Hepatocyte (in vitro differentiated cells): ENCODE measurements at regions not wholly inside any gene's neighbourhood (a gene's known extent, or its start where the extent isn't known, plus 50 kb on each side); places are given as distances from the start of the nearest gene placed in this dataset.

Source experiments
- DNase-seq: peaks from one replicate; pipeline ENCODE4 v3.0.0-alpha.2; 2016; ENCODE audit warnings: low spot score
- H2AFZ ChIP-seq: fragments of 200-600 bp; sonication (generic); 2 replicates; pipeline ENCODE4 v1.6.0; 2016; ENCODE audit warnings: antibody characterized with exemption, mild to moderate bottlenecking
- H3K27ac ChIP-seq: fragments of 200-600 bp; sonication (generic); 2 replicates; pipeline ENCODE4 v1.5.1; 2016; ENCODE audit warnings: mild to moderate bottlenecking
- H3K27me3 ChIP-seq: fragments of 200-600 bp; sonication (generic); 2 replicates; pipeline ENCODE4 v1.6.1; 2016
- H3K36me3 ChIP-seq: fragments of 200-600 bp; sonication (generic); replicated peaks from 2 replicates; pipeline ENCODE4 v1.5.1; 2016; ENCODE audit warnings: low read depth; ENCODE audit not compliant: insufficient read depth
- H3K4me1 ChIP-seq: fragments of 200-600 bp; sonication (generic); 2 replicates; pipeline ENCODE4 v1.5.1; 2016; ENCODE audit warnings: mild to moderate bottlenecking, moderate library complexity; ENCODE audit not compliant: insufficient read depth
- H3K4me2 ChIP-seq: fragments of 200-600 bp; sonication (generic); 2 replicates; pipeline ENCODE4 v1.6.0; 2016
- H3K4me3 ChIP-seq: fragments of 200-600 bp; sonication (generic); 2 replicates; pipeline ENCODE4 v1.5.1; 2016; ENCODE audit warnings: mild to moderate bottlenecking
- H3K79me2 ChIP-seq: fragments of 200-600 bp; sonication (generic); 2 replicates; pipeline ENCODE4 v1.6.0; 2017; ENCODE audit warnings: mild to moderate bottlenecking
- H3K9me2 ChIP-seq: fragments of 200-600 bp; sonication (generic); replicated peaks from 2 replicates; pipeline ENCODE4 v1.6.0; 2017; ENCODE audit warnings: mild to moderate bottlenecking; ENCODE audit not compliant: insufficient read depth
- H3K9me3 ChIP-seq: fragments of 200-600 bp; sonication (generic); 2 replicates; pipeline ENCODE4 v1.5.1; 2016; ENCODE audit warnings: low read depth, mild to moderate bottlenecking
- H4K20me1 ChIP-seq: fragments of 200-600 bp; sonication (generic); 2 replicates; pipeline ENCODE4 v1.6.0; 2016; ENCODE audit warnings: mild to moderate bottlenecking; ENCODE audit not compliant: insufficient read depth, poor library complexity, severe bottlenecking
- EZH2 ChIP-seq: fragments of 200-600 bp; sonication (generic); IDR thresholded peaks from 2 replicates; pipeline ENCODE4 v1.6.1; 2016; ENCODE audit warnings: antibody characterized with exemption, mild to moderate bottlenecking, borderline replicate concordance
- EZH2phosphoT487 ChIP-seq: fragments of 200-600 bp; sonication (generic); IDR thresholded peaks from one replicate; pipeline ENCODE4 v1.6.1; 2018; ENCODE audit warnings: antibody characterized with exemption, mild to moderate bottlenecking, low read depth, moderate library complexity; ENCODE audit not compliant: unreplicated experiment, severe bottlenecking
- WGBS: methylation state at CpG from one replicate; pipeline ENCODE4 v1.1.6; 2016; ENCODE audit warnings: low lambda C conversion rate; ENCODE audit errors: missing lambda C conversion rate; 5-methylcytosine and 5-hydroxymethylcytosine counted together
- TF ChIP-seq, protein P1 (sequence below): fragments of 200-600 bp; sonication (generic); IDR thresholded peaks from 2 replicates; pipeline ENCODE4 v1.5.1; 2016; ENCODE audit warnings: antibody characterized with exemption, mild to moderate bottlenecking; ENCODE audit not compliant: poor library complexity

DNA sequence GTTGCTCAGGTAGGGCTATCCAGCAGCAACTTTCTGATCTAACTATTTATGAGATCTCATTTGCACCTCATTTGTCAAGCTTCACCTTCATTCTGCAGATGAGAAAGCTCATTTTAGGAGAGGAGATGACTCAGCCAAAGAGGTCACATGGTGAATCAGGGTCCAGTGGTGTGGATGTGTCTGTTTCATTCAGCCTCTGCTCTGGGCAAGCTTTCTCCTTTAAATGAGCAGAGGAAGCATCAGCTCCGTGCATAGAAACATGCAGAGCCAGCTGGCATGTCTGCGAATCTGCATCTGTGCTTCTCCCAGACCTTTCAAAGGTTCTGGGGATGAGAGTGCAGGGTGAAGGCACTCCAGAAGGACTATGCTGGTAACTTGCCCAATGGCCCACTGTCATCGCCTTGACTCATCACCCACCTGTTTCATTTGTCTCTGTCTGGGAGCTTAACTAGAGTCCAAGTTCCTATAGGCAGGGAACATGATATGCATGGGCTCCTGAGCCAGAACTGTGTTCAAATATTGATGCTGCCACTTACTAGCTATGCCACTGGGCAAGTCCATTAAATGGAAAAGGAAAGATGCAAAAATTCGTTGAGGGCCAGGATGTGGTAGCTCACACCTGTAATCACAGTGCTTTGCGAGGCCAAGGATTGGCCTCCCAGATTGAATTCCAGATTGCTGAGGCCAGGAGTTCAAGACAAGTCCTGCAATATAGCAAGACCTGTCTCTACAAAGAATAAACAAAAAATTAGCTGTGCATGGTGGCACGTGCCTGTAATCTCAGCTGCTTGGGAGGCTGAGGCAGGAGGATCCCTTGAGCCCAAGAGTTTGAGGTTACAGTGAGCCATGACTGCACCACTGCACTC, 67.1 kb upstream of the NLK start:
- no peaks in the 10 kb centered on the region for H3K27me3 ChIP-seq
- no peak overlapping the region for H2AFZ ChIP-seq
- H3K4me3 ChIP-seq, result no peak overlapping the region
- H3K36me3 ChIP-seq, result no peaks in the 10 kb centered on the region
- H3K4me2 ChIP-seq, result no peak overlapping the region
- TF ChIP-seq EZH2 (no peak), EZH2phosphoT487 (no peak)
- TF ChIP-seq, protein P1, sequence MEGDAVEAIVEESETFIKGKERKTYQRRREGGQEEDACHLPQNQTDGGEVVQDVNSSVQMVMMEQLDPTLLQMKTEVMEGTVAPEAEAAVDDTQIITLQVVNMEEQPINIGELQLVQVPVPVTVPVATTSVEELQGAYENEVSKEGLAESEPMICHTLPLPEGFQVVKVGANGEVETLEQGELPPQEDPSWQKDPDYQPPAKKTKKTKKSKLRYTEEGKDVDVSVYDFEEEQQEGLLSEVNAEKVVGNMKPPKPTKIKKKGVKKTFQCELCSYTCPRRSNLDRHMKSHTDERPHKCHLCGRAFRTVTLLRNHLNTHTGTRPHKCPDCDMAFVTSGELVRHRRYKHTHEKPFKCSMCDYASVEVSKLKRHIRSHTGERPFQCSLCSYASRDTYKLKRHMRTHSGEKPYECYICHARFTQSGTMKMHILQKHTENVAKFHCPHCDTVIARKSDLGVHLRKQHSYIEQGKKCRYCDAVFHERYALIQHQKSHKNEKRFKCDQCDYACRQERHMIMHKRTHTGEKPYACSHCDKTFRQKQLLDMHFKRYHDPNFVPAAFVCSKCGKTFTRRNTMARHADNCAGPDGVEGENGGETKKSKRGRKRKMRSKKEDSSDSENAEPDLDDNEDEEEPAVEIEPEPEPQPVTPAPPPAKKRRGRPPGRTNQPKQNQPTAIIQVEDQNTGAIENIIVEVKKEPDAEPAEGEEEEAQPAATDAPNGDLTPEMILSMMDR, result no peak
- H3K9me2 ChIP-seq, result no peaks in the 10 kb centered on the region
- H3K79me2 ChIP-seq, result no peaks in the 10 kb centered on the region
- no peaks in the 10 kb centered on the region for H3K4me1 ChIP-seq
- 79% methylated on average over 6 of the region's 6 CpGs for WGBS
- H3K9me3 ChIP-seq, result no peaks in the 10 kb centered on the region
- H4K20me1 ChIP-seq, result no peaks in the 10 kb centered on the region
- no peak overlapping the region for H3K27ac ChIP-seq
- DNase-seq, result no peak

DNA sequence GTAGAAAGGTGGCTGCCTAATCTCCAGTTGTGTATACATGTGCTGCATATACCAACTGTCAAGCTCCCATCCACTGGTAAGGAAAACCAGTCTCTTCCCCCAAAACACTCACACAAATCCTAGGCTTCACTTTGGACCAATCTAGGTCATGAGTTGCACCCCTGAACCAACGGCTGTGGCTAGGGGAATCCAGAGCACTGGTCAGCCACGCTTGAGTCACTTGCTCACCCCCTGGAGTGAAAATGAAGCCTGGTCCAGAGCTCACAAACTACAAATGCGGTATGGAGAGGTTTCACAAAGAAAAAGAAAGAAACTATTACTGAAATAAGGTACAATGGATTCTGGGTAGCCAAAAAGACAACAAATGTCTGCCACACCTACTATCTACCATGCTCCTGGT, 66.1 kb upstream of the NLK start:
- 92% methylated on average over 3 of the region's 3 CpGs for WGBS
- H3K4me2 ChIP-seq, result no peak overlapping the region
- no peak overlapping the region for H3K27ac ChIP-seq
- no peaks in the 10 kb centered on the region for H3K9me2 ChIP-seq
- no peak overlapping the region for H3K4me3 ChIP-seq
- TF ChIP-seq EZH2phosphoT487 (no peak), EZH2 (no peak)
- TF ChIP-seq, protein P1, result no peak
- H3K27me3 ChIP-seq, result no peaks in the 10 kb centered on the region
- H3K4me1 ChIP-seq, result no peaks in the 10 kb centered on the region
- H3K9me3 ChIP-seq, result no peaks in the 10 kb centered on the region
- H2AFZ ChIP-seq, result no peak overlapping the region
- H4K20me1 ChIP-seq, result no peaks in the 10 kb centered on the region
- no peaks in the 10 kb centered on the region for H3K79me2 ChIP-seq
- no peak for DNase-seq
- H3K36me3 ChIP-seq, result no peaks in the 10 kb centered on the region

DNA sequence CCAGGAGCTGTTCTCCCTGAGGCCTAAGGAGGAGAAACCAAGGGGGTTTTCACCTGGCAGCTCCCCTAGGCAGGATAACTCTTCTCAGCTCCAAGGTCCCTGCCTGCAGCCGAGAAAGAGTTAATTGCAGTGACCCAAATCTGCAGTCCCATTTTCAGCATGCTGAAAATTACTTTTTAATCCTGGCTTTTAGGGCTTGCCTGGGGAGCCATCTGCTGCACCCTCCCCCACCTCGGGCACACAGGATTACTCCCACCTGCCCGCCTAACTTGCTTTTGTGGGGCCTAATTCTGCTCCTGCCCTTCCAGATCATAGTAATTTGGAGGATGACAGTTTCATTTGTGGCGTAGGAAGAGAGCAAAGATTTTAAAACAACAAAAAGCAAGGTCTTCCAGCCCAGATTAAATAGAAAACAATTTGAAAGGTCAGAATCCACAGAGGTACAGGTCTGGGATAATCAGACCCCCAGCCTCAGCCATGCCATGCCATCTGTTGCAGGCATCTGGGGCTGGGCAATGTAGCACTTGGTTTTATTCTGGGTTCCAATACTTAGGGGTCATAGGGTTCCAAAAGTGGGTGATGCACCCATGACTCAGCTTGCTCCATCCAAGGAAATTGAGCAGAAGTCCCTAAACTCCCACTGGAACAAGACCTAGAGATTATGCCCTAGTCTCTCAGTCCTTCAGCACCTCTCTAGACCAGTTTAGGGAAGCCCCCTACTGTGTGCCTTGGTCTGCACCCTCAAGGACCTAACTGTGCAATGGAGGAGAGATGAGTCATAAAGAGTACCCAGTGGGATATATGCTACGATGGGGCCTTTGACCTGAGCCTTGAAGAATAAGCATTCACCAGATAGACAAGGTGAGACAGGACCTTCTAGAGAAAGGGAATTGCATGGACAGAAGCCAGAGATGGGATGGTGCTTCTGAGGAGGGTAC, 64.5 kb upstream of the NLK start:
- no peak overlapping the region for H2AFZ ChIP-seq
- no peak overlapping the region for H3K27ac ChIP-seq
- 86% methylated on average over 5 of the region's 5 CpGs for WGBS
- DNase-seq, result no peak
- H3K9me3 ChIP-seq, result no peaks in the 10 kb centered on the region
- H3K79me2 ChIP-seq, result no peaks in the 10 kb centered on the region
- no peaks in the 10 kb centered on the region for H3K36me3 ChIP-seq
- H4K20me1 ChIP-seq, result no peaks in the 10 kb centered on the region
- TF ChIP-seq EZH2 (no peak), EZH2phosphoT487 (no peak)
- TF ChIP-seq, protein P1, result no peak
- no peaks in the 10 kb centered on the region for H3K4me1 ChIP-seq
- H3K9me2 ChIP-seq, result no peaks in the 10 kb centered on the region
- no peaks in the 10 kb centered on the region for H3K27me3 ChIP-seq
- H3K4me3 ChIP-seq, result no peak overlapping the region
- H3K4me2 ChIP-seq, result no peak overlapping the region
